Upper lobe of left lung (tissue), 4 donors: ENCODE measurements at regions not wholly inside any gene's neighbourhood (a gene's known extent, or its start where the extent isn't known, plus 50 kb on each side); places are given as distances from the start of the nearest gene placed in this dataset.

Source experiments
- CTCF ChIP-seq, 6 experiments: fragments of 450-650 bp in 4 of 6; fragments of 200-600 bp in 2 of 6; sonication (generic) in 2 of 6; IDR thresholded peaks; one replicate each; pipeline ENCODE4 v1.5.1; 2016 to 2019; ENCODE audit warnings: antibody characterized with exemption in 6 of 6
- POLR2A ChIP-seq, 4 donors: fragments of 450-650 bp; IDR thresholded peaks; one replicate each; pipeline ENCODE4 v1.5.1; 2016 to 2017; ENCODE audit warnings: antibody characterized with exemption in 4 of 4, mild to moderate bottlenecking in 2 of 4

GRCh38 chr9:135224921-135225541, 137.6 kb downstream of the OLFM1 start:
- TF ChIP-seq CTCF (IDR thresholded peaks at IDR 0.05) (no peak), POLR2A (IDR thresholded peaks at IDR 0.05) (no peak)
